Bronchial epithelial cell (primary cell): ENCODE measurements at regions not wholly inside any gene's neighbourhood (a gene's known extent, or its start where the extent isn't known, plus 50 kb on each side); places are given as distances from the start of the nearest gene placed in this dataset.
A peak's percentile ranks its signal among the peaks of the same experiment; 100 is the strongest.

Experiments used
- DNase-seq: peaks from one replicate; pipeline ENCODE4 v3.0.0-alpha.2; 2010; ENCODE audit warnings: low read depth
- FAIRE-seq: peaks from 2 replicates; lab custom pipeline; 2011; peaks lifted over from hg19 to GRCh38; lab: Jason Lieb, UNC
- H3K27me3 ChIP-seq: 2 replicates; pipeline ENCODE4 v1.5.1; 2011; ENCODE audit warnings: low read length; ENCODE audit not compliant: control insufficient read depth, insufficient read depth
- H3K36me3 ChIP-seq: 2 replicates; pipeline ENCODE4 v1.5.1; 2011; ENCODE audit warnings: low read length; ENCODE audit not compliant: control insufficient read depth, insufficient read depth
- H3K4me3 ChIP-seq: 2 replicates; pipeline ENCODE4 v1.5.1; 2011; ENCODE audit warnings: mild to moderate bottlenecking, low read depth, low read length, control low read depth
- TF ChIP-seq, protein P1 (sequence below): IDR thresholded peaks from 2 replicates; pipeline ENCODE4 v1.5.1; 2011; ENCODE audit warnings: mild to moderate bottlenecking, moderate library complexity, low read length, control low read depth, inconsistent platforms; ENCODE audit not compliant: insufficient read depth, severe bottlenecking

DNA sequence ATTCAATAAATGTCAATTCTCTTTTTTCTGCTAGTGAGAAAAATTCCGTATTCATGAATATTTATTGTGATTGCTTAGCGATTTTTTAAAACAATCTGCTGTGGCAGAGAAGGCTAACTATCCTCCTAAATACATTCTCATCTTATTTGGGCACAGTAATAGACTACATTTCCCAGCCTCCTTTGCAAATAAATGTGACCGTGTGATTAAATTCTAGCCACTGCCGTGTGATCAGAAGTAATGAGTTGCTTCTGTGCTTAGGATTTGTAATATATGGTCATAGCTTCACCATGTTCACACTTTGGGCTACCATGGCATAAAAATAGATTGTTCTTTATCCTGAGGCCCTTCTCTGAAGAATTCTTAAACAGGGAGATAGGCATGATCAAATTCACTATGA, 179.6 kb downstream of the FAM124B start:
- TF ChIP-seq, protein P1, sequence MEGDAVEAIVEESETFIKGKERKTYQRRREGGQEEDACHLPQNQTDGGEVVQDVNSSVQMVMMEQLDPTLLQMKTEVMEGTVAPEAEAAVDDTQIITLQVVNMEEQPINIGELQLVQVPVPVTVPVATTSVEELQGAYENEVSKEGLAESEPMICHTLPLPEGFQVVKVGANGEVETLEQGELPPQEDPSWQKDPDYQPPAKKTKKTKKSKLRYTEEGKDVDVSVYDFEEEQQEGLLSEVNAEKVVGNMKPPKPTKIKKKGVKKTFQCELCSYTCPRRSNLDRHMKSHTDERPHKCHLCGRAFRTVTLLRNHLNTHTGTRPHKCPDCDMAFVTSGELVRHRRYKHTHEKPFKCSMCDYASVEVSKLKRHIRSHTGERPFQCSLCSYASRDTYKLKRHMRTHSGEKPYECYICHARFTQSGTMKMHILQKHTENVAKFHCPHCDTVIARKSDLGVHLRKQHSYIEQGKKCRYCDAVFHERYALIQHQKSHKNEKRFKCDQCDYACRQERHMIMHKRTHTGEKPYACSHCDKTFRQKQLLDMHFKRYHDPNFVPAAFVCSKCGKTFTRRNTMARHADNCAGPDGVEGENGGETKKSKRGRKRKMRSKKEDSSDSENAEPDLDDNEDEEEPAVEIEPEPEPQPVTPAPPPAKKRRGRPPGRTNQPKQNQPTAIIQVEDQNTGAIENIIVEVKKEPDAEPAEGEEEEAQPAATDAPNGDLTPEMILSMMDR, result no peak
- peak; percentile 48 for DNase-seq
- no peak overlapping the region for H3K4me3 ChIP-seq
- no peak for FAIRE-seq
- no peaks in the 10 kb centered on the region for H3K36me3 ChIP-seq
- H3K27me3 ChIP-seq, result no peaks in the 10 kb centered on the region

DNA sequence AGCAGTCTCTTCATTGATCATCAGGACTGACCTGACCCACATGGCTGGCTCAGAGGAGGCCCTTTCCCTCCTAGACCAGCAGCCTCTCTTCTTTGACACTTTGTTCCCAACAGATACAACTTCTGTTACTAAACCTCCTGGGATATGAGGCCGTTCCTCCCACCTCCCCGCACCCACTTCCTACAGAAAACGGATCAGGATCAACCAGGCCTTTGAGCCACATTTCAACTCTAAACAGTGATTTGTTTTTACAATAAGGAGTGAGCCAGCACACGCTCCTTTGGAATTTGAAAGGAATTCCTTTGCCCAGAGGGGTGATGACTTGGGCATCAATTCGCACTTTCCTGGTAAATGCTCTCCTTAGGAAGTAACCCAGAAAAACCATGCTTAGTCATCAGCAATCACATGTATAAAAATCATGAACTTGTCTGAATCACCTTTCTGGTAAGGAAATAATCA, 180.4 kb downstream of the FAM124B start:
- no peak overlapping the region for H3K4me3 ChIP-seq
- FAIRE-seq, result no peak
- no peaks in the 10 kb centered on the region for H3K36me3 ChIP-seq
- DNase-seq, result peak; percentile 100
- no peaks in the 10 kb centered on the region for H3K27me3 ChIP-seq
- TF ChIP-seq, protein P1, result no peak

DNA sequence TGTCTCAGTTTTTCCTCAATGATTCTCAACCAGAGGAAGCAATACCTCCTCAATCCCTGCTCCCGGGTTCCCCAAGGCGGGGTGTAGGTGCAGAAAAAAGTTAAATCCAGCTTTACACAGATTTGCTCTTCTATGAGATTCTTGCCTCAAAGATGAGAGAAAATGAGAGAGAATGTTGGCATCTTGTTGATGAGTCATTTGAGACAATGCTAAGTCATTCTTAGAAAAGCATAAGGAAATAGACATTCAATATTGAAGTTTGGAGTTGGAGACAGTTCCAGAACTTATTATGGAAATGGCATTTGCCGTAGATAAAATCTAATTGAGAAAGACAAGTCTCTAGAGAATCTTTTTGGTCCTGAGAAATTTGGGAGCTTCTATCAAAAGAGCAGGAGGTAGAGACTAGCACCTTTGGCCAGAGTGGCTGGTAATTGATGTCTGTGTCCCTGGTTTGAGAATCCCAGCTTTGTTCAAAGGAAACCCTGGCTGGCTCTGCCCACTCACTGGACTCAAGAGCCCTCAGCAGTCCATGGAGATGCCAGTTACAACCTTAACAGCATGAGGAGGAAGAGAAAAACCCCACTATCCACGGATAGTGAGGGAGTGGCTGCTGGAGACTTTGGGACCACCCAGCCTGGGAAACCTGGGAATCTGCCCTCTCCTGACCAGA, 181.2 kb downstream of the FAM124B start:
- Histone ChIP-seq H3K27me3 (no peaks in the 10 kb centered on the region), H3K36me3 (no peaks in the 10 kb centered on the region), H3K4me3 (no peak overlapping the region)
- TF ChIP-seq, protein P1, result no peak
- no peak for FAIRE-seq
- peak; percentile 68 for DNase-seq

DNA sequence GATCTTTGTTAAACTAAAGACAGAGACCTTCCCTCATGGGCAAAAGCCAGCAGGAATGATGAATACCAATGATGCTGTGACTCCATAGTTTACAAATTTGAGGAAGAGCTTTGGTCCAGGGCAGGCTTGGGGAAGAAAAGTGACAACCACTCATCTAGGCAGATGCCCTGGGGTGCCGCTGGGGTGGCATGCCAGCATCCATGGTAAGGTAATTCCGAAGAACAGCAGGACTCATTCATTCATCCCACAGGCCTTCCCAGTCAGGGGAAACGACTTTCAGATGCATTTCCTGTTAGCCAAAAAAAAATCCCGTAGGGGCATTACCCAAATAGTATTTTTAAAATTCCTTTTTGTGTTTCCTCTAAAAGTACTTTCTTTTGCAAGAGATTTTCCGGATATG, 180.7 kb upstream of the SERPINE2 start:
- Histone ChIP-seq H3K36me3 (no peaks in the 10 kb centered on the region), H3K4me3 (no peak overlapping the region), H3K27me3 (no peaks in the 10 kb centered on the region)
- FAIRE-seq, result no peak
- DNase-seq, result no peak
- TF ChIP-seq, protein P1, result no peak

GRCh38 chr2:224217962-224218347, 178.9 kb upstream of the SERPINE2 start:
- DNase-seq (peak; percentile 36), FAIRE-seq (no peak)
- Histone ChIP-seq H3K27me3 (no peaks in the 10 kb centered on the region), H3K36me3 (no peaks in the 10 kb centered on the region), H3K4me3 (no peak overlapping the region)
- TF ChIP-seq, protein P1, result no peak
